Effector memory CD8-positive, alpha-beta T cell (primary cell): ENCODE measurements at regions not wholly inside any gene's neighbourhood (a gene's known extent, or its start where the extent isn't known, plus 50 kb on each side); places are given as distances from the start of the nearest gene placed in this dataset.

Experiments used
- ATAC-seq: fragments of 150-1000 bp; cut with Tn5 transposase; replicated peaks from 2 replicates; pipeline ENCODE4 v1.10.0; 2021; ENCODE audit warnings: mild to moderate bottlenecking, moderate library complexity
- DNase-seq, 3 experiments: peaks; one replicate each; pipeline ENCODE4 v3.0.0; 2021
- H3K27ac Mint-ChIP-seq, 2 donors: one replicate each; pipeline ENCODE4 v1.8.0; 2022; ENCODE audit warnings: mild to moderate bottlenecking in 2 of 2, mixed read lengths in 2 of 2, moderate library complexity in 2 of 2
- H3K27me3 Mint-ChIP-seq, 2 donors: one replicate each; pipeline ENCODE4 v1.8.0; 2022; ENCODE audit warnings: mixed read lengths in 2 of 2
- H3K36me3 Mint-ChIP-seq: one replicate; pipeline ENCODE4 v1.8.0; 2022; ENCODE audit warnings: mild to moderate bottlenecking, moderate library complexity, mixed read lengths; ENCODE audit not compliant: insufficient read depth
- H3K4me1 Mint-ChIP-seq, 2 donors: one replicate each; pipeline ENCODE4 v1.8.0; 2022; ENCODE audit warnings: low read depth in 2 of 2, mixed read lengths in 2 of 2
- H3K4me3 Mint-ChIP-seq, 2 donors: one replicate each; pipeline ENCODE4 v1.8.0; 2022; ENCODE audit warnings: mild to moderate bottlenecking in 2 of 2, mixed read lengths in 2 of 2, moderate library complexity in 2 of 2
- H3K9me3 Mint-ChIP-seq, 2 donors: one replicate each; pipeline ENCODE4 v1.8.0; 2022; ENCODE audit warnings: mixed read lengths in 2 of 2

GRCh38 chr13:103537616-103538015 is 471.4 kb upstream of the SLC10A2 start:
- peaks cover 2% of the 10 kb centered on the region for H3K36me3 Mint-ChIP-seq
- H3K9me3 Mint-ChIP-seq = peaks cover 8 to 14% of the 10 kb centered on the region in 2 donors
- H3K4me3 Mint-ChIP-seq = no peak overlapping the region
- H3K27ac Mint-ChIP-seq = no peak overlapping the region
- no peaks in the 10 kb centered on the region for H3K27me3 Mint-ChIP-seq
- DNase-seq (no peak), ATAC-seq (no peak)
- no peaks in the 10 kb centered on the region for H3K4me1 Mint-ChIP-seq

- Mint-ChIP-seq H3K4me3 (no peak overlapping the region), H3K4me1 (no peaks in the 10 kb centered on the region), H3K27me3 (no peaks in the 10 kb centered on the region), H3K36me3 (peaks cover 2% of the 10 kb centered on the region), H3K27ac (no peak overlapping the region), H3K9me3 (peaks cover 11 to 13% of the 10 kb centered on the region in 2 donors)
- no peak for ATAC-seq
- DNase-seq = no peak
These were observed 465.1 kb upstream of the SLC10A2 start for GRCh38 chr13:103531278-103531677.

- Mint-ChIP-seq H3K4me1 (no peaks in the 10 kb centered on the region), H3K27me3 (no peaks in the 10 kb centered on the region), H3K36me3 (no peaks in the 10 kb centered on the region), H3K27ac (no peak overlapping the region), H3K9me3 (peaks cover 7 to 15% of the 10 kb centered on the region in 2 donors), H3K4me3 (no peak overlapping the region)
- DNase-seq = no peak
- no peak for ATAC-seq
These were observed 462.2 kb upstream of the SLC10A2 start for GRCh38 chr13:103528437-103528836.

- DNase-seq (no peak), ATAC-seq (no peak)
- no peaks in the 10 kb centered on the region for H3K36me3 Mint-ChIP-seq
- no peaks in the 10 kb centered on the region for H3K27me3 Mint-ChIP-seq
- H3K4me1 Mint-ChIP-seq = no peaks in the 10 kb centered on the region
- no peak overlapping the region for H3K4me3 Mint-ChIP-seq
- H3K9me3 Mint-ChIP-seq = peaks cover 14 to 19% of the 10 kb centered on the region in 2 donors
- no peak overlapping the region for H3K27ac Mint-ChIP-seq
These were observed 459.3 kb upstream of the SLC10A2 start for GRCh38 chr13:103525530-103525929.

- H3K27ac Mint-ChIP-seq = no peak overlapping the region
- DNase-seq (no peak), ATAC-seq (no peak)
- H3K27me3 Mint-ChIP-seq = no peaks in the 10 kb centered on the region
- peaks cover 12 to 14% of the 10 kb centered on the region in 2 donors for H3K9me3 Mint-ChIP-seq
- no peaks in the 10 kb centered on the region for H3K4me1 Mint-ChIP-seq
- no peaks in the 10 kb centered on the region for H3K36me3 Mint-ChIP-seq
- no peak overlapping the region for H3K4me3 Mint-ChIP-seq
These were observed 457.6 kb upstream of the SLC10A2 start for GRCh38 chr13:103523858-103524257.

- no peaks in the 10 kb centered on the region for H3K4me1 Mint-ChIP-seq
- no peak overlapping the region for H3K27ac Mint-ChIP-seq
- H3K9me3 Mint-ChIP-seq = peaks cover 12% of the 10 kb centered on the region in 2 donors
- no peak for ATAC-seq
- no peaks in the 10 kb centered on the region for H3K36me3 Mint-ChIP-seq
- H3K27me3 Mint-ChIP-seq = no peaks in the 10 kb centered on the region
- no peak overlapping the region for H3K4me3 Mint-ChIP-seq
- DNase-seq = no peak
These were observed 455.3 kb upstream of the SLC10A2 start for GRCh38 chr13:103521532-103521931.

GRCh38 chr13:103517768-103518102 is 451.5 kb upstream of the SLC10A2 start:
- DNase-seq = no peak
- Mint-ChIP-seq H3K27ac (no peak overlapping the region), H3K36me3 (no peaks in the 10 kb centered on the region), H3K4me1 (no peaks in the 10 kb centered on the region), H3K9me3 (peaks cover 4 to 14% of the 10 kb centered on the region in 2 donors), H3K4me3 (no peak overlapping the region), H3K27me3 (no peaks in the 10 kb centered on the region)
- ATAC-seq = no peak

GRCh38 chr13:103517066-103517767 is 451.0 kb upstream of the SLC10A2 start:
- H3K9me3 Mint-ChIP-seq = peaks cover 2 to 9% of the 10 kb centered on the region in 2 donors
- H3K27ac Mint-ChIP-seq = no peak overlapping the region
- H3K36me3 Mint-ChIP-seq = no peaks in the 10 kb centered on the region
- H3K4me3 Mint-ChIP-seq = no peak overlapping the region
- no peak for ATAC-seq
- DNase-seq = no peak
- H3K4me1 Mint-ChIP-seq = no peaks in the 10 kb centered on the region
- no peaks in the 10 kb centered on the region for H3K27me3 Mint-ChIP-seq

- Mint-ChIP-seq H3K9me3 (peaks cover 2 to 14% of the 10 kb centered on the region in 2 donors), H3K27ac (no peak overlapping the region), H3K27me3 (no peaks in the 10 kb centered on the region), H3K36me3 (no peaks in the 10 kb centered on the region), H3K4me3 (no peak overlapping the region), H3K4me1 (no peaks in the 10 kb centered on the region)
- no peak for DNase-seq
- no peak for ATAC-seq
These were observed 450.0 kb upstream of the SLC10A2 start for GRCh38 chr13:103516015-103516795.

GRCh38 chr13:103515410-103515809 is 449.2 kb upstream of the SLC10A2 start:
- ATAC-seq = no peak
- DNase-seq = no peak
- H3K4me1 Mint-ChIP-seq = no peaks in the 10 kb centered on the region
- no peak overlapping the region for H3K27ac Mint-ChIP-seq
- H3K9me3 Mint-ChIP-seq = peaks cover 2 to 20% of the 10 kb centered on the region in 2 donors
- no peaks in the 10 kb centered on the region for H3K27me3 Mint-ChIP-seq
- H3K36me3 Mint-ChIP-seq = no peaks in the 10 kb centered on the region
- no peak overlapping the region for H3K4me3 Mint-ChIP-seq

GRCh38 chr13:103514619-103515018 is 448.4 kb upstream of the SLC10A2 start:
- no peak for DNase-seq
- no peaks in the 10 kb centered on the region for H3K36me3 Mint-ChIP-seq
- no peak for ATAC-seq
- H3K27ac Mint-ChIP-seq = no peak overlapping the region
- H3K27me3 Mint-ChIP-seq = no peaks in the 10 kb centered on the region
- peaks cover 2 to 23% of the 10 kb centered on the region in 2 donors for H3K9me3 Mint-ChIP-seq
- H3K4me3 Mint-ChIP-seq = no peak overlapping the region
- no peaks in the 10 kb centered on the region for H3K4me1 Mint-ChIP-seq

- Mint-ChIP-seq H3K27me3 (no peaks in the 10 kb centered on the region), H3K27ac (no peak overlapping the region), H3K4me1 (no peaks in the 10 kb centered on the region), H3K36me3 (no peaks in the 10 kb centered on the region), H3K9me3 (peaks cover 2 to 23% of the 10 kb centered on the region in 2 donors), H3K4me3 (no peak overlapping the region)
- no peak for DNase-seq
- no peak for ATAC-seq
These were observed 448.0 kb upstream of the SLC10A2 start for GRCh38 chr13:103514188-103514587.

- H3K4me3 Mint-ChIP-seq = no peak overlapping the region
- H3K4me1 Mint-ChIP-seq = no peaks in the 10 kb centered on the region
These were observed 443.9 kb upstream of the SLC10A2 start for GRCh38 chr13:103510007-103510535.

GRCh38 chr13:103497404-103497803 is 431.2 kb upstream of the SLC10A2 start:
- H3K27ac Mint-ChIP-seq = no peak overlapping the region
- H3K4me1 Mint-ChIP-seq = no peaks in the 10 kb centered on the region
- H3K9me3 Mint-ChIP-seq = peaks cover 2 to 7% of the 10 kb centered on the region in 2 donors
- ATAC-seq (no peak), DNase-seq (no peak)
- no peaks in the 10 kb centered on the region for H3K36me3 Mint-ChIP-seq
- H3K4me3 Mint-ChIP-seq = no peak overlapping the region
- no peaks in the 10 kb centered on the region for H3K27me3 Mint-ChIP-seq

More at GRCh38 chr13:103510007-103510535, 443.9 kb upstream of the SLC10A2 start:
- Mint-ChIP-seq H3K27me3 (no peaks in the 10 kb centered on the region), H3K9me3 (peaks cover 6 to 36% of the 10 kb centered on the region in 2 donors), H3K36me3 (no peaks in the 10 kb centered on the region), H3K27ac (no peak overlapping the region)
- DNase-seq (no peak), ATAC-seq (no peak)
